Common myeloid progenitor, CD34-positive (primary cell): ENCODE measurements at regions not wholly inside any gene's neighbourhood (a gene's known extent, or its start where the extent isn't known, plus 50 kb on each side); places are given as distances from the start of the nearest gene placed in this dataset.

ENCODE experiments used
- CTCF ChIA-PET: fragments of 350-600 bp; sonication (Branson Sonifier 250); formaldehyde crosslinking; loops from one replicate; lab custom pipeline; 2021; ENCODE audit warnings: antibody characterized with exemption; lab: Charles Lee
- POLR2A ChIA-PET: fragments of 350-600 bp; sonication (Branson Sonifier 250); formaldehyde crosslinking; loops from one replicate; lab custom pipeline; 2021; ENCODE audit warnings: antibody characterized with exemption; lab: Charles Lee
- DNase-seq, 3 donors: peaks; one replicate each; pipeline versions ENCODE4 v3.0.0 to v3.0.0-alpha.2; 2013
- H3K27ac ChIP-seq, 2 experiments: 1 replicate in 1 of 2; 2 replicates in 1 of 2; pipeline ENCODE4 v1.7.0; 2013; ENCODE audit warnings: inconsistent platforms in 2 of 2, low read length in 2 of 2, mild to moderate bottlenecking in 2 of 2, low read depth in 1 of 2, moderate library complexity in 1 of 2; ENCODE audit not compliant: severe bottlenecking in 2 of 2, insufficient read depth in 1 of 2, poor library complexity in 1 of 2
- H3K27me3 ChIP-seq, 5 experiments: replicated peaks in 2 of 5; 1 replicate in 3 of 5; 2 replicates in 2 of 5; pipeline versions ENCODE4 v1.6.1 to v1.7.0; 2013; ENCODE audit warnings: low read length in 4 of 5, mild to moderate bottlenecking in 2 of 5, moderate library complexity in 2 of 5, inconsistent platforms in 1 of 5; ENCODE audit not compliant: insufficient read depth in 5 of 5, control insufficient read depth in 4 of 5
- H3K36me3 ChIP-seq, 4 experiments: 1 replicate in 2 of 4; 2 replicates in 2 of 4; pipeline versions ENCODE4 v1.6.1 to v1.7.0; 2013; ENCODE audit warnings: low read length in 3 of 4, control low read depth in 1 of 4, mild to moderate bottlenecking in 1 of 4; ENCODE audit not compliant: control insufficient read depth in 4 of 4, insufficient read depth in 4 of 4
- H3K4me1 ChIP-seq, 4 experiments: 1 replicate in 3 of 4; 2 replicates in 1 of 4; pipeline versions ENCODE4 v1.6.1 to v1.7.1; 2013; ENCODE audit warnings: low read length in 3 of 4, mild to moderate bottlenecking in 3 of 4, control low read depth in 1 of 4, inconsistent platforms in 1 of 4, moderate library complexity in 1 of 4; ENCODE audit not compliant: control insufficient read depth in 4 of 4, insufficient read depth in 4 of 4; ENCODE audit errors: control extremely low read depth in 1 of 4
- H3K4me3 ChIP-seq, 7 experiments: 1 replicate in 4 of 7; 2 replicates in 3 of 7; pipeline versions ENCODE4 v1.5.1 to v1.7.0; 2013; ENCODE audit warnings: mild to moderate bottlenecking in 7 of 7, low read length in 6 of 7, moderate library complexity in 6 of 7, inconsistent platforms in 2 of 7, low read depth in 2 of 7, control low read depth in 1 of 7; ENCODE audit not compliant: insufficient read depth in 4 of 7, control insufficient read depth in 1 of 7; ENCODE audit errors: extremely low read depth in 1 of 7
- H3K9me3 ChIP-seq, 5 experiments: 1 replicate in 4 of 5; 2 replicates in 1 of 5; pipeline versions ENCODE4 v1.6.1 to v1.7.1; 2013; ENCODE audit warnings: low read length in 4 of 5, mild to moderate bottlenecking in 2 of 5, inconsistent platforms in 1 of 5, low read depth in 1 of 5, moderate library complexity in 1 of 5; ENCODE audit not compliant: control insufficient read depth in 4 of 5, insufficient read depth in 2 of 5; ENCODE audit errors: control extremely low read depth in 1 of 5
- WGBS: methylation state at CpG from one replicate; pipeline ENCODE4 v1.1.5; 2013; ENCODE audit not compliant: insufficient coverage; 5-methylcytosine and 5-hydroxymethylcytosine counted together

DNA sequence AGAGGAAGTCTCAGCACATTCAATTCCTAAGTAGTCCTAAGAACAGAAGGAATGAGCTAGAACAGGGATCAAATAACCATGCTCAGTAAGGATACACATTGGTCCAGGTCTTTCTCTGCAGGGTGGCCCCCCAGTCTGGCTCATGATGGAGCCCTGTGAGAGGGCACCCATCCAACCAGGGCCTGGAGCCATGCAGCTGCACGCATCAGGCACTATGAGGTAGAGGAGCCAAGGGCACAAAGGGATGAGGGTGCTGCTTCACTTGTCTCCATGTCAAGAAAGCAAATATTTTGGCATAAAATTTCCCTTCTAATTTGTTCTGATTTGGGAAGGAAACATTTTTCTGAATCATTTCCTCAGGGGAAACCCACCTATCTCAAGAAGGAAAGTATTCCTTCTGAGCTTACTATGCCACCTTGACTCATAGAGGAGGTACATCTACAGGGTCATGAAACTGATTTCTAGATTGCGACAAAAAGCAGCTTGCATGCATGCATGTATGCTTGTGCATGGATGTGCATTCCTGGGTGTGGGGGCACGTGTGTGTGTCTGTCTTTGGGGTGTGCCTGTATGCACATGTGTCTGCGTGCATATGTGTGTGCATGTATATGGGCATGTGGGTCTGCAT is 600.3 kb downstream of the MID1IP1 start:
- Histone ChIP-seq H3K9me3 (no peaks in the 10 kb centered on the region), H3K27me3 (peaks cover 0 to 7% (median 0%) of the 10 kb centered on the region in 5 experiments), H3K4me3 (no peak overlapping the region), H3K4me1 (no peaks in the 10 kb centered on the region), H3K36me3 (no peaks in the 10 kb centered on the region), H3K27ac (no peak overlapping the region)
- POLR2A ChIA-PET, result no interaction called here
- no peak for DNase-seq
- CTCF ChIA-PET, result interaction anchor here (1.0 kb wide), 1 partner anchor 15 kb away, joined by 4 read pairs; no protein-coding TSS in a partner anchor
- 93% methylated on average over 2 of the region's 4 CpGs for WGBS

DNA sequence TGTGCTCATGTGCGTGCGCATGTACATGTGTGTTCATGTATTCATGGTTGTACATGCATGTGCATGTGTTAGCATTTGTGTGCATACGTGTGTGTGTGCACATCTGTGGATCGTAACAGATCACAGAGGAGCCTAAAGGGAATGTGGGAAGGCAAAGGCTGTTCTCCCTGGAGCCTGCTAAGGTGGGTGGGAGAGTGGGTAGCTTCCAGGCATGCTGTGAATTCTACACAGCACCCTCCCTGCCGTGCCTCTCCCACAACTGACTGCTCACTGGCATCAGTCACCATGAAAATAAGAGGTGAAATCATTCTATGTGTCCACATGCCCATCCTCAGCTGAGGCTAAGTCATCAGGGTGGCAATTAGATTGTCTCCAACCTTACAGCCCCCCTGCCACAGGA is 600.9 kb downstream of the MID1IP1 start:
- POLR2A ChIA-PET, result no interaction called here
- CTCF ChIA-PET, result no interaction called here
- Histone ChIP-seq H3K9me3 (no peaks in the 10 kb centered on the region), H3K27me3 (peaks cover 0 to 6% (median 0%) of the 10 kb centered on the region in 5 experiments), H3K4me3 (no peak overlapping the region), H3K27ac (no peak overlapping the region), H3K36me3 (no peaks in the 10 kb centered on the region), H3K4me1 (no peaks in the 10 kb centered on the region)
- no peak for DNase-seq
- WGBS, result 96% methylated on average over 5 of the region's 5 CpGs

DNA sequence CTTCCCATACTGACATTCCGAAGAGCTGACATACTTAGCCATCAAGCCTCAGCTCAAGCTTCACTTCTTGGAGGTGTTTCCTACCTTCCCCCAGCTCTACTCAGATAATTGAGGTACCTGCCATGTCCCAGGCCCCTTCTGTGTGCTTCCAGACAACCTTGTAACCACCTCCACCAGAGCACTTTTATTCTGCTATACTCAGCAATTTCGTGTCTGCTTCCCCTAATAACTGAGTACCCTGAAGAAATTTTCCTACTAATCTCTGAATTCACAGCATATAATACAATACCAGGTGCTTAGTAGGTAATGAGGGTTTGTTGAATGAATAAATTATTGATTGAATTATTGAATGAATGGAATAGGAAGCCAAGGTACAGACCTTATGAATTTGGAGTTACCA is 605.5 kb downstream of the MID1IP1 start:
- CTCF ChIA-PET, result no interaction called here
- 100% methylated on average over 1 of the region's 2 CpGs for WGBS
- Histone ChIP-seq H3K36me3 (no peaks in the 10 kb centered on the region), H3K4me1 (no peaks in the 10 kb centered on the region), H3K4me3 (no peak overlapping the region), H3K27ac (no peak overlapping the region), H3K9me3 (no peaks in the 10 kb centered on the region), H3K27me3 (peaks cover 0 to 18% (median 0%) of the 10 kb centered on the region in 5 experiments)
- POLR2A ChIA-PET, result no interaction called here
- DNase-seq, result no peak

DNA sequence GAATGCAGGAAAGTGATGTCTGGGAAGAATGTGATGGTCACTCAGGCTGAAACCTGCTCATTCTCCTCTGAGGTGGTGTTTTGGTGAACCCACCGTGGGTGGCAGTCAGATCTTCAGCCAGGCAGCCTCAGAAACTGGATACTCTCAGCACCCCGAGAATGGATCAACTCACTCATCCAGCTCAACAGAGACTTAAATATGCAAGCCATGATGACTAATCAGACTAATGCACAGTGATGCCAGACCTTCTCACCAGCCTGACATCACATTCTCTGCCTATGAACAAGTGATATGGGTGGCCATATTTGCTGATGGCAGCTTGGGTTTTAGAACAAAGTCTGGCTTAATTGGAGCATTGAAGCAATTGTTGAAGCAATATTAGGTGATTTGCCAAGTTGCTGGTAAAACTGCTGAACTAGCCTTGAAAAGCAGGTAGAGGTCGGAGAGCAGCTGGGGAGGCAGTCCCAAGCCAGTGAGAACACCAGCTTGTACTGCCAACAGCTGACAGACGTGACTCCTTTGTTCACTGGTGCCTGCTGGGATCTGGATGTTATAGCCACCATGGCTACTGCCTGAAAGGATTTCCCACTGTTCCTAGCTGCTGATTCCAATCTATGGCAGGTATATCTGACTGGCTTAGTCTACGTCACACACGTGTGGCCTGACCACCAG is 608.1 kb downstream of the MID1IP1 start:
- DNase-seq, result no peak
- ChIA-PET POLR2A (no interaction called here), CTCF (interaction anchor here (1.1 kb wide), 1 partner anchor 8 kb away, joined by 3 read pairs; no protein-coding TSS in a partner anchor)

DNA sequence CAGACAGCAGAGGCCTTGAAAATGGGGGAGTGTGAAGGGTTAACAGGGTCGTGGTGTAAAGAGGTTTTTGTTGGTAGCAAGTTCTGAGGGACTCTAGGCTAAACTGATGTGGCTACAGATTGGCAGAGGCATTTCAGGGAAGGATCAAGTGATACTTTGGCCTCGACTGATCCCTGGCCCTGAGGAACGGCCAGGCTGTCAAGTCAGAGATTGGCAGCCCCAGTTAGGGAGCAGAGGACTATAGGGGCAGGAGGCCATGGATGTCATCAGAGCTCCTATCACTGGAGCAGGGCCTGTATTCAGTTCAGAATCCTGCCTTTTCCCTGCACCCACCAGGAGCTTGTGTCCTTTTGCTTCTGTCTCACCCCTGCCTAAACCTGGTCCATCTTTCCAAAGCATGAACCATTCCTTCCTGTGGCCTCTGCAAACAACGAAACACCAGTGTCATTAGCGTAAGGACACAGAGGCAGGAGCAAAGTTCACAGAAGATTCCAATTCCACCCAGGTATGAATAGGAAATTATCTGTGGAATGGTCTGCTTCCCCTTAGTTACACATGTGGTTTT is 613.1 kb downstream of the MID1IP1 start:
- DNase-seq, result no peak
- Histone ChIP-seq H3K9me3 (peaks cover 0 to 2% (median 0%) of the 10 kb centered on the region in 5 experiments), H3K27me3 (peaks cover 0 to 3% (median 0%) of the 10 kb centered on the region in 5 experiments), H3K36me3 (no peaks in the 10 kb centered on the region), H3K27ac (no peak overlapping the region), H3K4me3 (no peak overlapping the region), H3K4me1 (no peaks in the 10 kb centered on the region)
- POLR2A ChIA-PET, result no interaction called here
- CTCF ChIA-PET, result no interaction called here
- WGBS, result 88% methylated on average over 5 of the region's 5 CpGs

More for the DNA sequence above, 608.1 kb downstream of the MID1IP1 start:
- WGBS, result 80% methylated on average over 5 of the region's 6 CpGs
- H3K36me3 ChIP-seq, result no peaks in the 10 kb centered on the region
- peaks cover 0 to 2% (median 0%) of the 10 kb centered on the region in 5 experiments for H3K9me3 ChIP-seq
- H3K4me1 ChIP-seq, result no peaks in the 10 kb centered on the region
- H3K27ac ChIP-seq, result no peak overlapping the region
- H3K27me3 ChIP-seq, result peaks cover 0 to 13% (median 0%) of the 10 kb centered on the region in 5 experiments
- no peak overlapping the region for H3K4me3 ChIP-seq

DNA sequence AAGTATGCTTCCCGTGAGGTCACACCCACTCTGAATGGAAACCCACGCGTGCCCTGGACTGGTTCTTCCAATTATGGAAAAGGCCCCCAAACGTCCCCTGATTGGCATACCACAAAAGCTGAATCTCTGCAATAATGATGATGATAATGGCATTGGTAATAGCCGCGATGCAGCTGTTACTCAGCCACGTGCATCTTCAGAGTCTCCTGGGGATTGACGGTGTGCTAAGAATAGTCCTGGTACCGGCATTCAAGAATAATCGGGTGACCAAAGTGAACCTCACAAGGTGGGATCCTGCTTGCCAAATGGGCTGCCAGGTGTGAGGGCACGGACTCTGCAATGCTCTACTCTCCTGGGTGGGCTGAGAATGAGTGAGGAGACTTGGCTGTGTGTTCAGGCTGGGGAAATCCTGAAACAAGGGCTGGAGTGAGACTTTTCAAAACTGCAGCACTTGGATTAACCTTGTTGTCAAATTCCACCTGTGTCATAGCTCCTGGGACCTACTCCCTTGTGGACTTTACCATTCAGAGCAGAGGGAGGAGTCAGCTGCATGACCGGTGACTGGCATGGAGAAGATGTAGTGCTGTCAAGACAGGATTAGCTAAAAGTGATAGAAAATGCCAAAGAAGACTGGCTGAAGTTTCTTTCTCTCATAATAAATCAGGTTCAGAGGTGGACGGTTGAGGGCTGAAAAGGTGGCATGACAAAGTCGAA is 615.4 kb downstream of the MID1IP1 start:
- POLR2A ChIA-PET, result no interaction called here
- CTCF ChIA-PET, result interaction anchor here (1.3 to 1.7 kb wide), 2 partner anchors 8 to 155 kb away, joined by 3 to 4 read pairs; no protein-coding TSS in a partner anchor
- H3K9me3 ChIP-seq, result peaks cover 0 to 2% (median 0%) of the 10 kb centered on the region in 5 experiments
- WGBS, result 88% methylated on average over 11 of the region's 14 CpGs
- no peaks in the 10 kb centered on the region for H3K4me1 ChIP-seq
- no peak for DNase-seq
- H3K4me3 ChIP-seq, result no peak overlapping the region
- peaks cover 0 to 9% (median 0%) of the 10 kb centered on the region in 5 experiments for H3K27me3 ChIP-seq
- H3K36me3 ChIP-seq, result no peaks in the 10 kb centered on the region
- H3K27ac ChIP-seq, result no peak overlapping the region
